Lung (tissue), 11 donors: ENCODE measurements at regions not wholly inside any gene's neighbourhood (a gene's known extent, or its start where the extent isn't known, plus 50 kb on each side); places are given as distances from the start of the nearest gene placed in this dataset.

Source experiments
- ATAC-seq: fragments of 200-7000 bp; cut with Tn5 transposase; one replicate; pipeline ENCODE4 v1.9.1; 2020; ENCODE audit warnings: moderate number of reproducible peaks; ENCODE audit not compliant: insufficient read depth, low FRiP score
- DNase-seq, 3 donors: peaks; one replicate each; pipeline ENCODE4 v3.0.0-alpha.2; 2013 to 2017
- H3K27ac ChIP-seq, 2 donors: one replicate each; pipeline ENCODE4 v1.5.1; 2013; ENCODE audit warnings: mild to moderate bottlenecking in 2 of 2, moderate library complexity in 2 of 2, control low read depth in 1 of 2, inconsistent platforms in 1 of 2, low read depth in 1 of 2, low read length in 1 of 2
- H3K27me3 ChIP-seq, 3 donors: one replicate each; pipeline ENCODE4 v1.5.1; 2013; ENCODE audit warnings: low read length in 2 of 3; ENCODE audit not compliant: control insufficient read depth in 3 of 3, insufficient read depth in 3 of 3
- H3K36me3 ChIP-seq, 4 donors: one replicate each; pipeline ENCODE4 v1.5.1; 2013; ENCODE audit warnings: low read length in 4 of 4, mild to moderate bottlenecking in 1 of 4, moderate library complexity in 1 of 4; ENCODE audit not compliant: control insufficient read depth in 4 of 4, insufficient read depth in 4 of 4
- H3K4me1 ChIP-seq, 5 donors: one replicate each; pipeline ENCODE4 v1.5.1; 2013; ENCODE audit warnings: low read length in 5 of 5, mild to moderate bottlenecking in 2 of 5, moderate library complexity in 1 of 5; ENCODE audit not compliant: control insufficient read depth in 5 of 5, insufficient read depth in 5 of 5
- H3K4me3 ChIP-seq: one replicate; pipeline ENCODE4 v1.5.1; 2013; ENCODE audit warnings: mild to moderate bottlenecking, control low read depth, moderate library complexity
- H3K9ac ChIP-seq, 2 donors: one replicate each; pipeline ENCODE4 v1.5.1; 2013; ENCODE audit warnings: low read length in 2 of 2, control low read depth in 1 of 2; ENCODE audit not compliant: insufficient read depth in 1 of 2
- H3K9me3 ChIP-seq, 4 donors: one replicate each; pipeline ENCODE4 v1.5.1; 2013; ENCODE audit warnings: low read length in 3 of 4, mild to moderate bottlenecking in 1 of 4, moderate library complexity in 1 of 4; ENCODE audit not compliant: control insufficient read depth in 4 of 4, insufficient read depth in 3 of 4
- CTCF ChIP-seq: IDR thresholded peaks from 2 replicates; pipeline ENCODE4 v1.5.1; 2012; ENCODE audit warnings: mild to moderate bottlenecking; ENCODE audit errors: control extremely low read depth, extremely low read depth
- WGBS, 2 donors: extraction: QIAGEN DNeasy Blood & Tissue Kit; methylation state at CpG; one replicate each; pipeline ENCODE4 v1.1.7; 2013; 5-methylcytosine and 5-hydroxymethylcytosine counted together
- donor health status: control.
- donor health status: control.
- donor health status: Bipolar disorder and iron deficiency.
- donor health status: healthy.
- donor health status: DM: yes; HTN: yes; CAD: no.

- Histone ChIP-seq H3K9me3 (no peaks in the 10 kb centered on the region), H3K9ac (no peak overlapping the region), H3K4me3 (no peak overlapping the region), H3K27me3 (no peaks in the 10 kb centered on the region), H3K27ac (no peak overlapping the region), H3K4me1 (peaks cover 0 to 59% (median 30%) of the 10 kb centered on the region in 5 donors), H3K36me3 (no peaks in the 10 kb centered on the region)
- no peak for TF ChIP-seq CTCF
- WGBS, 2 donors = 55 to 67% methylated on average over 11 of the region's 11 CpGs
- ATAC-seq = no peak
- DNase-seq = peak; percentile 46 to 65 (median 62)
These were observed 221.1 kb upstream of the TLE3 start for GRCh38 chr15:70318594-70319465.

GRCh38 chr15:70316059-70316600 is 218.4 kb upstream of the TLE3 start:
- Histone ChIP-seq H3K27me3 (no peaks in the 10 kb centered on the region), H3K4me1 (peaks cover 0 to 32% (median 8%) of the 10 kb centered on the region in 5 donors), H3K27ac (no peak overlapping the region), H3K4me3 (no peak overlapping the region), H3K36me3 (no peaks in the 10 kb centered on the region), H3K9ac (no peak overlapping the region), H3K9me3 (no peaks in the 10 kb centered on the region)
- DNase-seq (no peak), ATAC-seq (no peak)
- WGBS, 2 donors = 96 to 97% methylated on average over 8 of the region's 8 CpGs
- TF ChIP-seq CTCF = no peak

GRCh38 chr15:70315431-70315830 is 217.7 kb upstream of the TLE3 start:
- H3K9me3 ChIP-seq = no peaks in the 10 kb centered on the region
- no peaks in the 10 kb centered on the region for H3K27me3 ChIP-seq
- H3K36me3 ChIP-seq = no peaks in the 10 kb centered on the region
- H3K4me1 ChIP-seq = peaks cover 0 to 25% (median 5%) of the 10 kb centered on the region in 5 donors
- ATAC-seq (no peak), DNase-seq (no peak)
- no peak for TF ChIP-seq CTCF
- no peak overlapping the region for H3K9ac ChIP-seq
- H3K4me3 ChIP-seq = no peak overlapping the region
- H3K27ac ChIP-seq = no peak overlapping the region
